Gastroesophageal sphincter (tissue), 3 donors: ENCODE measurements at regions not wholly inside any gene's neighbourhood (a gene's known extent, or its start where the extent isn't known, plus 50 kb on each side); places are given as distances from the start of the nearest gene placed in this dataset.

Experiments used
- CTCF ChIP-seq, 4 experiments: fragments of 200-600 bp in 2 of 4; fragments of 450-650 bp in 2 of 4; sonication (generic) in 1 of 4; IDR thresholded peaks; one replicate each; pipeline ENCODE4 v1.5.1; 2017 to 2019; ENCODE audit warnings: antibody characterized with exemption in 4 of 4, mild to moderate bottlenecking in 2 of 4, moderate library complexity in 2 of 4
- EP300 ChIP-seq: sonication (generic); formaldehyde crosslinking; IDR thresholded peaks from one replicate; pipeline ENCODE4 v1.6.1; 2017; ENCODE audit warnings: antibody characterized with exemption, mild to moderate bottlenecking
- POLR2AphosphoS5 ChIP-seq: sonication (generic); formaldehyde crosslinking; IDR thresholded peaks from one replicate; pipeline ENCODE4 v1.6.1; 2017; ENCODE audit warnings: antibody characterized with exemption

GRCh38 chr22:48834404-48834803, 993.3 kb downstream of the BRD1 start:
- TF ChIP-seq CTCF (IDR thresholded peaks at IDR 0.05) = no peak
- TF ChIP-seq EP300 = no peak
- TF ChIP-seq POLR2AphosphoS5 = no peak
